Ovary (tissue), 7 donors: ENCODE measurements at regions not wholly inside any gene's neighbourhood (a gene's known extent, or its start where the extent isn't known, plus 50 kb on each side); places are given as distances from the start of the nearest gene placed in this dataset.

ENCODE experiments used
- DNase-seq, 5 donors: peaks; one replicate each; pipeline ENCODE4 v3.0.0-alpha.2; 2019 to 2020
- H3K27ac ChIP-seq, 2 donors: fragments of 200-600 bp; one replicate each; pipeline versions ENCODE4 v1.5.1 to v1.8.0; 2019 to 2022
- H3K27me3 ChIP-seq: fragments of 200-600 bp; one replicate; pipeline ENCODE4 v1.8.0; 2022
- H3K36me3 ChIP-seq: fragments of 200-600 bp; sonication (generic); one replicate; pipeline ENCODE4 v1.5.1; 2019
- H3K4me1 ChIP-seq: one replicate; pipeline ENCODE4 v1.8.1; 2013; ENCODE audit warnings: mild to moderate bottlenecking, moderate library complexity; ENCODE audit not compliant: insufficient read depth
- H3K4me3 ChIP-seq: fragments of 200-600 bp; sonication (generic); one replicate; pipeline ENCODE4 v1.5.1; 2017
- H3K9me3 ChIP-seq, 2 donors: fragments of 200-600 bp in 1 of 2; sonication (generic) in 1 of 2; one replicate each; pipeline versions ENCODE4 v1.5.1 to v1.8.1; 2013 to 2019; ENCODE audit warnings: mild to moderate bottlenecking in 1 of 2, moderate library complexity in 1 of 2
- CTCF ChIP-seq, 3 donors: fragments of 450-650 bp in 2 of 3; fragments of 200-600 bp in 1 of 3; IDR thresholded peaks; one replicate each; pipeline versions ENCODE4 v1.5.1 to v1.8.0; 2016 to 2022; ENCODE audit warnings: antibody characterized with exemption in 3 of 3, mild to moderate bottlenecking in 1 of 3
- EP300 ChIP-seq: sonication (generic); formaldehyde crosslinking; IDR thresholded peaks from one replicate; pipeline ENCODE4 v1.6.1; 2017; ENCODE audit warnings: antibody characterized with exemption
- POLR2A ChIP-seq: fragments of 450-650 bp; IDR thresholded peaks from one replicate; pipeline ENCODE4 v1.6.1; 2017; ENCODE audit warnings: antibody characterized with exemption, mild to moderate bottlenecking, moderate library complexity
- WGBS, 3 donors: extraction: QIAGEN DNeasy Blood & Tissue Kit in 1 of 3; methylation state at CpG; one replicate each; pipeline versions ENCODE4 v1.1.5 to v1.1.7; 2013 to 2017; 5-methylcytosine and 5-hydroxymethylcytosine counted together
- intact Hi-C, 4 donors: fragments of 100-400 bp; cut with DNase I; formaldehyde crosslinking; loops; one replicate each; pipeline versions ENCODE4 v1.11.0 to v1.15.1; 2022 to 2023
- donor health status: DM: no; HTN: no; CAD: no; lungs with moderate emphysema.
- donor health status: DM: no; HTN: no; CAD: no.
- donor health status: Bipolar disorder and iron deficiency.
- donor health status: DM: no; HTN: no; CAD: no.
- donor health status: DM: yes; HTN: yes; CAD: no.

GRCh38 chr5:3126639-3127038 lies 375.2 kb upstream of the IRX2 start:
- no peaks in the 10 kb centered on the region for H3K4me1 ChIP-seq
- TF ChIP-seq POLR2A (no peak), EP300 (no peak), CTCF (IDR thresholded peaks at IDR 0.05) (no peak)
- H3K27ac ChIP-seq: no peak overlapping the region
- no peaks in the 10 kb centered on the region for H3K27me3 ChIP-seq
- no peak overlapping the region for H3K4me3 ChIP-seq
- no peaks in the 10 kb centered on the region for H3K9me3 ChIP-seq
- intact Hi-C loops: no loop called here
- 66 to 67% (median 66%) methylated on average over 9 to 10 of the region's 10 CpGs for WGBS, 3 donors
- DNase-seq: no peak
- H3K36me3 ChIP-seq: no peaks in the 10 kb centered on the region

- intact Hi-C loops: no loop called here
- 83 to 91% (median 83%) methylated on average over 6 of the region's 6 CpGs for WGBS, 3 donors
- TF ChIP-seq CTCF (IDR thresholded peaks at IDR 0.05): no peak
- TF ChIP-seq POLR2A: no peak
- no peak for TF ChIP-seq EP300
Observed at GRCh38 chr5:3124410-3124809, 372.9 kb upstream of the IRX2 start.

GRCh38 chr5:3123763-3124157 lies 372.3 kb upstream of the IRX2 start:
- no peak overlapping the region for H3K27ac ChIP-seq
- no peaks in the 10 kb centered on the region for H3K36me3 ChIP-seq
- no peaks in the 10 kb centered on the region for H3K9me3 ChIP-seq
- no peak overlapping the region for H3K4me3 ChIP-seq
- TF ChIP-seq EP300 (no peak), POLR2A (no peak), CTCF (IDR thresholded peaks at IDR 0.05) (no peak)
- intact Hi-C loops: no loop called here
- 82 to 85% (median 82%) methylated on average over 1 of the region's 1 CpG for WGBS, 3 donors
- no peaks in the 10 kb centered on the region for H3K27me3 ChIP-seq
- H3K4me1 ChIP-seq: no peaks in the 10 kb centered on the region
- DNase-seq: no peak

More at GRCh38 chr5:3124410-3124809, 372.9 kb upstream of the IRX2 start:
- no peak for DNase-seq
- H3K4me1 ChIP-seq: no peaks in the 10 kb centered on the region
- no peaks in the 10 kb centered on the region for H3K9me3 ChIP-seq
- H3K4me3 ChIP-seq: no peak overlapping the region
- no peak overlapping the region for H3K27ac ChIP-seq
- H3K36me3 ChIP-seq: no peaks in the 10 kb centered on the region
- no peaks in the 10 kb centered on the region for H3K27me3 ChIP-seq

- Histone ChIP-seq H3K4me1 (no peaks in the 10 kb centered on the region), H3K9me3 (no peaks in the 10 kb centered on the region), H3K4me3 (no peak overlapping the region), H3K36me3 (no peaks in the 10 kb centered on the region), H3K27me3 (no peaks in the 10 kb centered on the region), H3K27ac (no peak overlapping the region)
- DNase-seq: no peak
- intact Hi-C loops: no loop called here
- TF ChIP-seq CTCF (IDR thresholded peaks at IDR 0.05) (no peak), EP300 (no peak), POLR2A (no peak)
- 28 to 33% (median 31%) methylated on average over 6 of the region's 6 CpGs for WGBS, 3 donors
Observed at GRCh38 chr5:3122985-3123762, 371.7 kb upstream of the IRX2 start.
